ENCODE measurements at regions not wholly inside any gene's neighbourhood (a gene's known extent, or its start where the extent isn't known, plus 50 kb on each side); places are given as distances from the start of the nearest gene placed in this dataset.
A peak's percentile ranks its signal among the peaks of the same experiment; 100 is the strongest.

DNA sequence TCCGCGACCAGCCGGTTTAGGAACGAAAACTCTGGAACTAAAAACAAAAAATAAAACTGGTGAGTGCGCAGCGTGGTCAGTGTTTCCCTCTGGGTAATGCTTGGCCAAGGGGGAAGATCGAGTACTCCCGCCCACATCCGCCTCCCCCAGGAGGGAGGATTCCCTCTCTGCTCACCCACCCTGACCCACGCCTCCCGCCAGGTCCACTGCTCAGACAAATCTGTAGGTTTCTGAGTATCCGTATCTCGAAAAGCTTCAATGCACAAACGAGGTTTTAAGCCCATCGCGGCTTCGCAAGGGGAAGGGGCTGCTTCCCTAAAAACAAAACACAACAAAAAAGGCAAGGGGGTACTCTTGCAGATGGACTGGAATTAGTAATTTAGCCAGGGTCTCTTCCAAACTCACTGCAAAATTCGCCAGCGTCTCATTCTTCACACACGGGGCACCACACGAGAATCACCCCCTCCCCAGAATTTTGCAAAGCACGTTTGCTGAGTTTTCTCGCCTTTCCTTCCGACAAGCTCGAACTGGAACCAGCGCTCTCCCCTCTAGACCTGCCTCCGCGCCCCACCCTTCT is 75.2 kb downstream of the INSIG1 start:
- TF ChIP-seq EZH2 (IDR thresholded peaks at IDR 0.05; ENCODE audit: borderline replicate concordance, low read length): peak; percentile 64
- TF ChIP-seq, protein P1, sequence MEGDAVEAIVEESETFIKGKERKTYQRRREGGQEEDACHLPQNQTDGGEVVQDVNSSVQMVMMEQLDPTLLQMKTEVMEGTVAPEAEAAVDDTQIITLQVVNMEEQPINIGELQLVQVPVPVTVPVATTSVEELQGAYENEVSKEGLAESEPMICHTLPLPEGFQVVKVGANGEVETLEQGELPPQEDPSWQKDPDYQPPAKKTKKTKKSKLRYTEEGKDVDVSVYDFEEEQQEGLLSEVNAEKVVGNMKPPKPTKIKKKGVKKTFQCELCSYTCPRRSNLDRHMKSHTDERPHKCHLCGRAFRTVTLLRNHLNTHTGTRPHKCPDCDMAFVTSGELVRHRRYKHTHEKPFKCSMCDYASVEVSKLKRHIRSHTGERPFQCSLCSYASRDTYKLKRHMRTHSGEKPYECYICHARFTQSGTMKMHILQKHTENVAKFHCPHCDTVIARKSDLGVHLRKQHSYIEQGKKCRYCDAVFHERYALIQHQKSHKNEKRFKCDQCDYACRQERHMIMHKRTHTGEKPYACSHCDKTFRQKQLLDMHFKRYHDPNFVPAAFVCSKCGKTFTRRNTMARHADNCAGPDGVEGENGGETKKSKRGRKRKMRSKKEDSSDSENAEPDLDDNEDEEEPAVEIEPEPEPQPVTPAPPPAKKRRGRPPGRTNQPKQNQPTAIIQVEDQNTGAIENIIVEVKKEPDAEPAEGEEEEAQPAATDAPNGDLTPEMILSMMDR (conservative IDR thresholded peaks at IDR 0.05 in 1 of 2, IDR thresholded peaks at IDR 0.05 in 1 of 2; ENCODE audit: extremely low read depth in 1 of 2, insufficient read depth in 1 of 2, low read depth in 1 of 2, low read length in 2 of 2): no peak

Data from mammary epithelial cell (primary cell).